GM23338 (cell line): ENCODE measurements at regions not wholly inside any gene's neighbourhood (a gene's known extent, or its start where the extent isn't known, plus 50 kb on each side); places are given as distances from the start of the nearest gene placed in this dataset.

ENCODE experiments used
- ATAC-seq: fragments of 200-7000 bp; cut with Tn5 transposase; 3 replicates; pipeline ENCODE4 v1.9.1; 2020
- DNase-seq: peaks from one replicate; pipeline ENCODE4 v3.0.0-alpha.2; 2015; ENCODE audit warnings: low spot score
- H2AFZ ChIP-seq: fragments of 200-600 bp; sonication (generic); 2 replicates; pipeline ENCODE4 v1.8.0; 2016; ENCODE audit warnings: antibody characterized with exemption, mild to moderate bottlenecking, moderate library complexity
- H3F3A ChIP-seq: fragments of 200-600 bp; sonication (generic); replicated peaks from 2 replicates; pipeline ENCODE4 v1.8.0; 2017; ENCODE audit warnings: antibody characterized with exemption, mixed run types, low read depth
- H3K27ac ChIP-seq: fragments of 200-600 bp; sonication (generic); 2 replicates; pipeline ENCODE4 v1.6.1; 2016; ENCODE audit warnings: low read depth
- H3K27me3 ChIP-seq: fragments of 200-600 bp; sonication (generic); 2 replicates; pipeline ENCODE4 v1.8.0; 2016; ENCODE audit warnings: mild to moderate bottlenecking, mixed run types, moderate library complexity; ENCODE audit not compliant: insufficient read depth
- H3K36me3 ChIP-seq: fragments of 200-600 bp; sonication (generic); 2 replicates; pipeline ENCODE4 v1.8.0; 2016; ENCODE audit warnings: mild to moderate bottlenecking; ENCODE audit not compliant: insufficient read depth
- H3K4me1 ChIP-seq: fragments of 200-600 bp; sonication (generic); 2 replicates; pipeline ENCODE4 v1.8.0; 2016; ENCODE audit warnings: mild to moderate bottlenecking, moderate library complexity; ENCODE audit not compliant: insufficient read depth
- H3K4me2 ChIP-seq: fragments of 200-600 bp; sonication (generic); 2 replicates; pipeline ENCODE4 v1.7.1; 2017; ENCODE audit warnings: mixed run types
- H3K4me3 ChIP-seq: fragments of 200-600 bp; sonication (generic); 2 replicates; pipeline ENCODE4 v1.6.1; 2016; ENCODE audit warnings: mixed run types
- H3K79me2 ChIP-seq: fragments of 200-600 bp; sonication (generic); replicated peaks from 2 replicates; pipeline ENCODE4 v1.8.0; 2017; ENCODE audit warnings: mild to moderate bottlenecking; ENCODE audit not compliant: insufficient read depth
- H3K9me2 ChIP-seq: fragments of 200-600 bp; sonication (generic); 2 replicates; pipeline ENCODE4 v1.8.0; 2017; ENCODE audit not compliant: insufficient read depth
- H4K20me1 ChIP-seq: fragments of 200-600 bp; sonication (generic); replicated peaks from 2 replicates; pipeline ENCODE4 v1.8.0; 2017; ENCODE audit warnings: mild to moderate bottlenecking; ENCODE audit not compliant: insufficient read depth
- H3K27ac Mint-ChIP-seq: 2 replicates; pipeline ENCODE4 v1.8.0; 2020; ENCODE audit warnings: inconsistent platforms, mild to moderate bottlenecking, moderate library complexity, mixed read lengths
- H3K27me3 Mint-ChIP-seq: 3 replicates; pipeline ENCODE4 v1.8.0; 2022; ENCODE audit warnings: low read depth, mild to moderate bottlenecking, moderate library complexity, mixed read lengths, inconsistent platforms; ENCODE audit not compliant: insufficient read depth, poor library complexity
- H3K36me3 Mint-ChIP-seq: 3 replicates; pipeline ENCODE4 v1.8.0; 2021; ENCODE audit warnings: low read depth, mild to moderate bottlenecking, inconsistent platforms, moderate library complexity, mixed read lengths
- H3K4me1 Mint-ChIP-seq: 3 replicates; pipeline ENCODE4 v1.8.0; 2020; ENCODE audit warnings: mild to moderate bottlenecking, inconsistent platforms, mixed read lengths
- H3K4me3 Mint-ChIP-seq: 3 replicates; pipeline ENCODE4 v1.8.0; 2021; ENCODE audit warnings: moderate library complexity, mild to moderate bottlenecking, inconsistent platforms, mixed read lengths
- H3K9me3 Mint-ChIP-seq: 3 replicates; pipeline ENCODE4 v1.8.0; 2020; ENCODE audit warnings: moderate library complexity, mild to moderate bottlenecking, inconsistent platforms, mixed read lengths
- ETS1 ChIP-seq: IDR thresholded peaks from 2 replicates; pipeline ENCODE4 v1.6.1; 2016; ENCODE audit warnings: antibody characterized with exemption
- EZH2 ChIP-seq: fragments of 200-600 bp; sonication (generic); IDR thresholded peaks from one replicate; pipeline ENCODE4 v1.8.0; 2017; ENCODE audit warnings: antibody characterized with exemption, mild to moderate bottlenecking, low read depth; ENCODE audit not compliant: unreplicated experiment
- JUNB ChIP-seq: IDR thresholded peaks from one replicate; pipeline ENCODE4 v1.6.1; 2016; ENCODE audit warnings: antibody characterized with exemption; ENCODE audit not compliant: unreplicated experiment
- NANOG ChIP-seq: IDR thresholded peaks from 2 replicates; pipeline ENCODE4 v1.6.1; 2016; ENCODE audit warnings: antibody characterized with exemption, borderline replicate concordance
- POLR2AphosphoS5 ChIP-seq: IDR thresholded peaks from 2 replicates; pipeline ENCODE4 v1.6.1; 2016; ENCODE audit warnings: antibody characterized with exemption, low read depth
- REST ChIP-seq: IDR thresholded peaks from one replicate; pipeline ENCODE4 v1.6.1; 2018; ENCODE audit warnings: antibody characterized with exemption; ENCODE audit not compliant: unreplicated experiment
- STAT1 ChIP-seq: IDR thresholded peaks from one replicate; pipeline ENCODE4 v1.6.1; 2016; ENCODE audit warnings: antibody characterized with exemption; ENCODE audit not compliant: unreplicated experiment
- ZNF114 ChIP-seq: fragments of 250-450 bp; sonication (Bioruptor Pico); IDR thresholded peaks from 2 replicates; pipeline ENCODE4 v1.5.0; 2020; ENCODE audit warnings: mild to moderate bottlenecking, moderate library complexity
- ZNF462 ChIP-seq: fragments of 250-450 bp; sonication (Bioruptor Pico); IDR thresholded peaks from 2 replicates; pipeline ENCODE4 v1.5.0; 2020; ENCODE audit warnings: mild to moderate bottlenecking, moderate library complexity

GRCh38 chr1:42035830-42036604, 117.2 kb upstream of the GUCA2B start:
- peak overlapping the region; percentile 82 for H3K4me3 Mint-ChIP-seq

More at GRCh38 chr1:42035830-42036604, 117.2 kb upstream of the GUCA2B start:
- no peak for TF ChIP-seq NANOG
- TF ChIP-seq EZH2 = no peak
- no peak for TF ChIP-seq ZNF462 (CRISPR knock-in tag)
- no peak for TF ChIP-seq JUNB
- TF ChIP-seq ETS1 = no peak
- TF ChIP-seq STAT1 = no peak
- no peak for TF ChIP-seq ZNF114 (CRISPR knock-in tag)
- no peak for TF ChIP-seq REST
- TF ChIP-seq POLR2AphosphoS5 = peak; percentile 68
- DNase-seq = peak; percentile 96
- H3K27ac ChIP-seq = no peak overlapping the region
- H4K20me1 ChIP-seq = no peaks in the 10 kb centered on the region
- peak overlapping the region; percentile 97 for H3K4me2 ChIP-seq
- no peaks in the 10 kb centered on the region for H3K79me2 ChIP-seq
- peak overlapping the region; percentile 100 for H2AFZ ChIP-seq
- H3F3A ChIP-seq = no peaks in the 10 kb centered on the region
- Mint-ChIP-seq H3K9me3 (no peaks in the 10 kb centered on the region), H3K4me1 (peaks cover 9% of the 10 kb centered on the region), H3K27me3 (peaks cover 19% of the 10 kb centered on the region), H3K27ac (no peak overlapping the region), H3K36me3 (no peaks in the 10 kb centered on the region; the same call in 2 of the 3 replicates)
- peak overlapping the region; percentile 91 for H3K4me3 ChIP-seq
- peaks cover 5% of the 10 kb centered on the region; the same call in 1 of the 2 replicates for H3K4me1 ChIP-seq
- peaks cover 26% of the 10 kb centered on the region for H3K27me3 ChIP-seq
- no peaks in the 10 kb centered on the region for H3K36me3 ChIP-seq
- ATAC-seq = peak; percentile 84
- no peaks in the 10 kb centered on the region for H3K9me2 ChIP-seq
